GM12878 (cell line): ENCODE measurements at regions not wholly inside any gene's neighbourhood (a gene's known extent, or its start where the extent isn't known, plus 50 kb on each side); places are given as distances from the start of the nearest gene placed in this dataset.

Experiments
- ATAC-seq: fragments of 200-7000 bp; cut with Tn5 transposase; 3 replicates; pipeline ENCODE4 v1.9.1; 2020; ENCODE audit warnings: mild to moderate bottlenecking, moderate library complexity
- BruUV-seq: library from RNA; stranded (reverse); fragments of 400-500 nt; replicated peaks from 2 replicates; lab custom pipeline; 2021; lab: Mats Ljungman, UMichigan
- CTCF ChIA-PET: fragments of 300-600 bp; sonication (Branson Sonifier 250); formaldehyde crosslinking; extraction: SDS; loops from one replicate; lab custom pipeline; 2021; ENCODE audit warnings: inconsistent platforms; lab: Yijun Ruan, JAX
- POLR2A ChIA-PET: fragments of 350-600 bp; formaldehyde crosslinking; extraction: SDS; loops from one replicate; lab custom pipeline; 2021; ENCODE audit warnings: inconsistent platforms; lab: Charles Lee
- RAD21 ChIA-PET: fragments of 300-600 bp; sonication (Branson Sonifier 250); formaldehyde crosslinking; loops from one replicate; lab custom pipeline; 2023; ENCODE audit warnings: antibody characterized with exemption; ENCODE audit not compliant: unreplicated experiment; lab: Charles Lee
- SMC1A ChIA-PET: fragments of 300-600 bp; sonication (Branson Sonifier 250); formaldehyde crosslinking; loops from one replicate; lab custom pipeline; 2023; ENCODE audit not compliant: unreplicated experiment, uncharacterized antibody; lab: Charles Lee
- DNase-seq: peaks from one replicate; pipeline ENCODE4 v3.0.0-alpha.2; 2011; ENCODE audit warnings: low read depth, low spot score
- FAIRE-seq: peaks from 3 replicates; lab custom pipeline; 2011; peaks lifted over from hg19 to GRCh38; lab: Jason Lieb, UNC
- H2AFZ ChIP-seq: 2 replicates; pipeline ENCODE4 v1.6.0; 2011; ENCODE audit warnings: low read depth, low read length, control low read depth; ENCODE audit not compliant: control insufficient read depth
- H3K27ac ChIP-seq: 2 replicates; pipeline ENCODE4 v1.5.1; 2011; ENCODE audit warnings: control low read depth; ENCODE audit not compliant: control insufficient read depth, insufficient read depth
- H3K27me3 ChIP-seq, 2 experiments: replicated peaks in 1 of 2; 2 replicates each; pipeline versions ENCODE4 v1.6.0 to v1.6.1; 2011; ENCODE audit warnings: low read length in 1 of 2; ENCODE audit not compliant: control insufficient read depth in 2 of 2, insufficient read depth in 2 of 2
- H3K36me3 ChIP-seq, 2 experiments: 2 replicates each; pipeline ENCODE4 v1.5.1; 2011; ENCODE audit warnings: low read length in 1 of 2; ENCODE audit not compliant: control insufficient read depth in 2 of 2, insufficient read depth in 2 of 2
- H3K4me1 ChIP-seq: 2 replicates; pipeline ENCODE4 v1.6.1; 2011; ENCODE audit warnings: mild to moderate bottlenecking, low read length, moderate library complexity, mixed read lengths; ENCODE audit not compliant: control insufficient read depth, insufficient read depth
- H3K4me2 ChIP-seq: 2 replicates; pipeline ENCODE4 v1.6.0; 2011; ENCODE audit warnings: control low read depth; ENCODE audit not compliant: control insufficient read depth, insufficient read depth
- H3K4me3 ChIP-seq: fragments of 200-600 bp; sonication (generic); 2 replicates; pipeline ENCODE4 v1.5.1; 2016
- H3K79me2 ChIP-seq: 2 replicates; pipeline ENCODE4 v1.6.0; 2011; ENCODE audit warnings: low read length; ENCODE audit not compliant: control insufficient read depth, insufficient read depth
- H3K9ac ChIP-seq: 2 replicates; pipeline ENCODE4 v1.8.0; 2011; ENCODE audit warnings: low read length, control low read depth, mixed read lengths; ENCODE audit not compliant: control insufficient read depth, insufficient read depth
- H3K9me3 ChIP-seq: replicated peaks from 3 replicates; pipeline ENCODE4 v1.5.1; 2011; ENCODE audit warnings: mild to moderate bottlenecking, low read length; ENCODE audit not compliant: control insufficient read depth, insufficient read depth
- H4K20me1 ChIP-seq: 2 replicates; pipeline ENCODE4 v1.6.0; 2011; ENCODE audit not compliant: control insufficient read depth, insufficient read depth
- BCL3 ChIP-seq: IDR thresholded peaks from 2 replicates; pipeline ENCODE4 v1.6.1; 2011; ENCODE audit warnings: borderline replicate concordance, low read depth, mild to moderate bottlenecking, moderate library complexity, low read length; ENCODE audit not compliant: insufficient read depth, poor library complexity, severe bottlenecking
- CBX3 ChIP-seq: fragments of 200-600 bp; sonication (generic); IDR thresholded peaks from 2 replicates; pipeline ENCODE4 v1.6.1; 2016; ENCODE audit warnings: low read depth, borderline replicate concordance
- CTCF ChIP-seq, 3 experiments: IDR thresholded peaks in 2 of 3; conservative IDR thresholded peaks in 1 of 3; 2 replicates each; pipeline ENCODE4 v1.5.1; 2011; ENCODE audit warnings: low read depth in 3 of 3, low read length in 3 of 3, mild to moderate bottlenecking in 3 of 3, control low read depth in 2 of 3, moderate library complexity in 2 of 3, inconsistent platforms in 1 of 3, mixed read lengths in 1 of 3; ENCODE audit not compliant: control insufficient read depth in 2 of 3, insufficient read depth in 1 of 3; ENCODE audit errors: extremely low read depth in 1 of 3
- DPF2 ChIP-seq: fragments of 450-650 bp; IDR thresholded peaks from 2 replicates; pipeline ENCODE4 v1.6.1; 2017; ENCODE audit warnings: mild to moderate bottlenecking
- E2F4 ChIP-seq: IDR thresholded peaks from 2 replicates; pipeline ENCODE4 v1.6.1; 2012; ENCODE audit warnings: low read depth, low read length, improper control_type of control experiment
- EZH2 ChIP-seq: IDR thresholded peaks from 2 replicates; pipeline ENCODE4 v1.6.1; 2012; ENCODE audit warnings: low read depth, mild to moderate bottlenecking, control low read depth, inconsistent platforms, low read length, borderline replicate concordance; ENCODE audit not compliant: control insufficient read depth
- FOS ChIP-seq: IDR thresholded peaks from 3 replicates; pipeline ENCODE4 v1.6.1; 2011; ENCODE audit warnings: borderline replicate concordance; ENCODE audit not compliant: insufficient read length; ENCODE audit errors: extremely low read depth
- FOXM1 ChIP-seq: IDR thresholded peaks from 2 replicates; pipeline ENCODE4 v1.6.1; 2012; ENCODE audit warnings: low read depth, mild to moderate bottlenecking, inconsistent platforms, low read length, moderate library complexity
- HCFC1 ChIP-seq: fragments of 150-350 bp; IDR thresholded peaks from 2 replicates; pipeline ENCODE4 v1.6.1; 2014; ENCODE audit warnings: low read length
- PML ChIP-seq: IDR thresholded peaks from 2 replicates; pipeline ENCODE4 v1.6.1; 2012; ENCODE audit warnings: low read length, inconsistent platforms
- POLR2AphosphoS2 ChIP-seq: IDR thresholded peaks from 2 replicates; pipeline ENCODE4 v1.6.1; 2011; ENCODE audit warnings: low read depth, mild to moderate bottlenecking, low read length, improper control_type of control experiment, moderate library complexity
- POLR2AphosphoS5 ChIP-seq: IDR thresholded peaks from 2 replicates; pipeline ENCODE4 v1.6.1; 2011; ENCODE audit warnings: mild to moderate bottlenecking, low read length, inconsistent platforms
- RCOR1 ChIP-seq: conservative IDR thresholded peaks from 2 replicates; pipeline ENCODE4 v1.6.1; 2012; ENCODE audit warnings: low read depth, low read length, improper control_type of control experiment
- RUNX3 ChIP-seq: IDR thresholded peaks from 2 replicates; pipeline ENCODE4 v1.6.1; 2012; ENCODE audit warnings: low read length, inconsistent platforms
- SIN3A ChIP-seq: IDR thresholded peaks from 2 replicates; pipeline ENCODE4 v1.6.1; 2012; ENCODE audit warnings: low read depth, low read length, improper control_type of control experiment
- SPI1 ChIP-seq: IDR thresholded peaks from 2 replicates; pipeline ENCODE4 v1.6.1; 2011; ENCODE audit warnings: low read depth, mild to moderate bottlenecking, low read length, moderate library complexity, borderline replicate concordance; ENCODE audit not compliant: insufficient read depth
- USF2 ChIP-seq: IDR thresholded peaks from 2 replicates; pipeline ENCODE4 v1.6.1; 2011; ENCODE audit warnings: low read depth, low read length, improper control_type of control experiment, borderline replicate concordance
- YBX1 ChIP-seq: fragments of 450-650 bp; IDR thresholded peaks from 2 replicates; pipeline ENCODE4 v1.6.1; 2016; ENCODE audit warnings: antibody characterized with exemption
- ZBED1 ChIP-seq: IDR thresholded peaks from 2 replicates; pipeline ENCODE4 v1.6.1; 2016; ENCODE audit warnings: borderline replicate concordance
- ZNF622 ChIP-seq: fragments of 450-650 bp; IDR thresholded peaks from 2 replicates; pipeline ENCODE4 v1.6.1; 2017; ENCODE audit warnings: mild to moderate bottlenecking, inconsistent platforms
- WGBS: methylation state at CpG from one replicate; pipeline ENCODE4 v1.1.6; 2016; ENCODE audit warnings: low lambda C conversion rate; ENCODE audit not compliant: insufficient replicate concordance, insufficient coverage; ENCODE audit errors: missing lambda C conversion rate; 5-methylcytosine and 5-hydroxymethylcytosine counted together
- in situ Hi-C: fragments of 300-500 bp; cut with MboI; formaldehyde crosslinking; loops from 9 replicates; pipeline ENCODE4 v1.14.3; 2018; ENCODE audit warnings: mixed read lengths
- intact Hi-C: fragments of 100-400 bp; cut with micrococcal nuclease; formaldehyde crosslinking; loops from one replicate; pipeline ENCODE4 v1.14.2; 2022; ENCODE audit not compliant: unreplicated experiment

GRCh38 chr7:155944901-155945300 lies 132.6 kb upstream of the SHH start:
- no peaks in the 10 kb centered on the region for H3K79me2 ChIP-seq
- FAIRE-seq (no peak), ATAC-seq (no peak), DNase-seq (no peak)
- BruUV-seq = no TSS peak
- no peaks in the 10 kb centered on the region for H4K20me1 ChIP-seq
- peaks cover under 1 to 2% of the 10 kb centered on the region in 2 experiments; a peak in 3 of 4 replicates for H3K27me3 ChIP-seq
- no peak for TF ChIP-seq ZBED1
- no peak for TF ChIP-seq FOS
- no peak for TF ChIP-seq EZH2
- TF ChIP-seq FOXM1 = no peak
- no peak for TF ChIP-seq PML
- TF ChIP-seq USF2 = no peak
- TF ChIP-seq HCFC1 = no peak
- no peak for TF ChIP-seq DPF2
- no peak for TF ChIP-seq YBX1
- TF ChIP-seq CTCF (IDR thresholded peaks at IDR 0.05 in 2 of 3, conservative IDR thresholded peaks at IDR 0.05 in 1 of 3; ENCODE audit: control insufficient read depth in 2 of 3, extremely low read depth in 1 of 3, insufficient read depth in 1 of 3, low read depth in 3 of 3, low read length in 3 of 3) = no peak
- no peak for TF ChIP-seq RCOR1
- TF ChIP-seq SIN3A = no peak
- TF ChIP-seq CBX3 = no peak
- TF ChIP-seq POLR2AphosphoS2 = no peak
- TF ChIP-seq POLR2AphosphoS5 = no peak
- TF ChIP-seq ZNF622 = no peak
- no peak for TF ChIP-seq RUNX3
- no peak for TF ChIP-seq SPI1
- TF ChIP-seq BCL3 = no peak
- TF ChIP-seq E2F4 = no peak
- CTCF ChIA-PET = no interaction called here
- H3K4me3 ChIP-seq = no peak overlapping the region
- intact Hi-C loops (no loop called here), in situ Hi-C loops (no loop called here)
- H3K4me2 ChIP-seq = no peak overlapping the region
- H3K9ac ChIP-seq = no peak overlapping the region
- POLR2A ChIA-PET = no interaction called here
- H3K9me3 ChIP-seq = no peaks in the 10 kb centered on the region
- SMC1A ChIA-PET = no interaction called here
- no peaks in the 10 kb centered on the region for H3K4me1 ChIP-seq
- H2AFZ ChIP-seq = no peak overlapping the region
- H3K27ac ChIP-seq = no peak overlapping the region
- H3K36me3 ChIP-seq = no peaks in the 10 kb centered on the region
- WGBS = 49% methylated on average over 6 of the region's 6 CpGs
- RAD21 ChIA-PET = no interaction called here
